ENCODE measurements at regions not wholly inside any gene's neighbourhood (a gene's known extent, or its start where the extent isn't known, plus 50 kb on each side); places are given as distances from the start of the nearest gene placed in this dataset.

- H3K9ac ChIP-seq (ENCODE audit: extremely low read depth, insufficient read length, low read length), result no peak overlapping the region
- H3K4me1 Mint-ChIP-seq, result peaks cover 0 to 6% of the 10 kb centered on the region in 2 experiments; a peak in 2 of 4 replicates
- H3K4me2 ChIP-seq (ENCODE audit: insufficient read depth, insufficient read length, low read length), result no peak overlapping the region
- peaks cover 4 to 8% (median 8%) of the 10 kb centered on the region in 3 experiments; a peak in 5 of 7 replicates for H3K36me3 Mint-ChIP-seq (ENCODE audit: insufficient read depth in 1 of 3, low read depth in 3 of 3)
- H3K27ac ChIP-seq (ENCODE audit: insufficient read length, low read depth, low read length), result no peak overlapping the region
- no peak overlapping the region for H2BK12ac ChIP-seq (ENCODE audit: insufficient read length, low read depth, low read length)
- no peak overlapping the region for H2BK20ac ChIP-seq (ENCODE audit: low read depth, low read length, poor library complexity, severe bottlenecking)
- H4K8ac ChIP-seq (replicated peaks; ENCODE audit: insufficient read length, low read depth, low read length), result no peak overlapping the region
- H2BK15ac ChIP-seq (ENCODE audit: low read depth, low read length), result no peak overlapping the region
- peaks cover 88 to 94% of the 10 kb centered on the region in 2 experiments for H3K9me3 Mint-ChIP-seq
- TF ChIP-seq, protein P1, sequence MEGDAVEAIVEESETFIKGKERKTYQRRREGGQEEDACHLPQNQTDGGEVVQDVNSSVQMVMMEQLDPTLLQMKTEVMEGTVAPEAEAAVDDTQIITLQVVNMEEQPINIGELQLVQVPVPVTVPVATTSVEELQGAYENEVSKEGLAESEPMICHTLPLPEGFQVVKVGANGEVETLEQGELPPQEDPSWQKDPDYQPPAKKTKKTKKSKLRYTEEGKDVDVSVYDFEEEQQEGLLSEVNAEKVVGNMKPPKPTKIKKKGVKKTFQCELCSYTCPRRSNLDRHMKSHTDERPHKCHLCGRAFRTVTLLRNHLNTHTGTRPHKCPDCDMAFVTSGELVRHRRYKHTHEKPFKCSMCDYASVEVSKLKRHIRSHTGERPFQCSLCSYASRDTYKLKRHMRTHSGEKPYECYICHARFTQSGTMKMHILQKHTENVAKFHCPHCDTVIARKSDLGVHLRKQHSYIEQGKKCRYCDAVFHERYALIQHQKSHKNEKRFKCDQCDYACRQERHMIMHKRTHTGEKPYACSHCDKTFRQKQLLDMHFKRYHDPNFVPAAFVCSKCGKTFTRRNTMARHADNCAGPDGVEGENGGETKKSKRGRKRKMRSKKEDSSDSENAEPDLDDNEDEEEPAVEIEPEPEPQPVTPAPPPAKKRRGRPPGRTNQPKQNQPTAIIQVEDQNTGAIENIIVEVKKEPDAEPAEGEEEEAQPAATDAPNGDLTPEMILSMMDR (conservative IDR thresholded peaks at IDR 0.05), result no peak
- H3K56ac ChIP-seq (ENCODE audit: insufficient read length, low read depth, low read length), result no peak overlapping the region
- no peak overlapping the region for H3K4ac ChIP-seq (ENCODE audit: low read depth, low read length)
- H3K9me3 ChIP-seq (ENCODE audit: control insufficient read depth, low read depth, low read length), result peaks cover 10% of the 10 kb centered on the region
- no peaks in the 10 kb centered on the region; the same call in 1 of the 2 replicates for H3K27me3 Mint-ChIP-seq (ENCODE audit: low read depth)
- no peak overlapping the region for H2AFZ ChIP-seq (ENCODE audit: low read length)
- no peak for DNase-seq
- no peaks in the 10 kb centered on the region for H3K79me2 ChIP-seq (ENCODE audit: insufficient read depth, low read length)
- no peak overlapping the region for H3K4me3 Mint-ChIP-seq
- H4K91ac ChIP-seq (ENCODE audit: insufficient read length, low read depth, low read length), result no peak overlapping the region
- no peaks in the 10 kb centered on the region for H3K27me3 ChIP-seq (ENCODE audit: insufficient read depth, low read length)
- no peaks in the 10 kb centered on the region for H3K23me2 ChIP-seq (ENCODE audit: insufficient read length, low read depth, low read length, poor library complexity, severe bottlenecking)
- H3K23ac ChIP-seq (ENCODE audit: insufficient read length, low read depth, low read length), result no peak overlapping the region
- H3K4me1 ChIP-seq (ENCODE audit: insufficient read depth, low read length), result peaks cover 2% of the 10 kb centered on the region; the same call in 1 of the 2 replicates
- H4K20me1 ChIP-seq (ENCODE audit: control insufficient read depth, insufficient read depth, insufficient read length), result no peaks in the 10 kb centered on the region
- no peak overlapping the region for H3T11ph ChIP-seq (ENCODE audit: low read length)
- no peak overlapping the region for H3K27ac Mint-ChIP-seq
- no peak overlapping the region for H2BK120ac ChIP-seq (ENCODE audit: low read depth, low read length, poor library complexity, severe bottlenecking)
- no peaks in the 10 kb centered on the region for H3K79me1 ChIP-seq (ENCODE audit: insufficient read depth, low read depth, low read length, poor library complexity, severe bottlenecking)
- no peak overlapping the region for H3K18ac ChIP-seq (ENCODE audit: insufficient read length, low read depth, low read length)
- no peak overlapping the region for H2AK5ac ChIP-seq (ENCODE audit: insufficient read length, low read length)
- no CpG with 5 or more reads among the region's 8 CpGs for WGBS (ENCODE audit: extremely low coverage, insufficient read length, low lambda C conversion rate)
- H3K14ac ChIP-seq (ENCODE audit: insufficient read depth, low read length), result no peak overlapping the region
- H4K5ac ChIP-seq (ENCODE audit: insufficient read length, low read depth, low read length), result no peak overlapping the region
- no peak overlapping the region for H2BK5ac ChIP-seq (ENCODE audit: insufficient read length, low read length)
Observed at GRCh38 chrX:57822398-57822797, 87.9 kb downstream of the ZXDA start.

All from H9 (cell line).